ENCODE measurements at regions not wholly inside any gene's neighbourhood (a gene's known extent, or its start where the extent isn't known, plus 50 kb on each side); places are given as distances from the start of the nearest gene placed in this dataset.

DNA sequence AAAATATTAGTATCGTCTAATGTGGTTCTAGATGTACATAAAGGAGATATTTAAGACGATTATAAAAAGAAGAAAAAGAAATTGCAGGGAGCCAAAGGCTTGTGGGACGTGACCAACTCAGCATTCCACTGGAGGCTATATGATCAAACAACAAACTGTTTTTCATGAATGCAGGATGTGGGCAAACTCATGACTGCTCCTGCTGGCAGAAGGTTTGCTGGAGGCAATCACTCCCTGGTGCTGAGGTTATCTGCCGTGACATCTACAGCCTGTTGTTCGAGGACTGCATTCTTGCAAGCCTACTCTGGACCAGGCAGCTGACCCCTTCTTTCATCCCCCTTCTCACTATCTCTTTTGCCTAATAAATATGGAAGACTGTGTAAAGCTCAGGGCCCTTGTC lies 518.1 kb downstream of the UQCRFS1 start:
- POLR2A ChIA-PET = no interaction called here
- Histone ChIP-seq H3K4me3 (ENCODE audit: low read depth, low read length) (no peak overlapping the region), H3K4me1 (ENCODE audit: control insufficient read depth, insufficient read depth, low read length) (no peaks in the 10 kb centered on the region), H3K36me3 (ENCODE audit: control insufficient read depth in 2 of 2, insufficient read depth in 1 of 2, low read length in 2 of 2) (peaks cover 0 to 66% of the 10 kb centered on the region in 2 experiments; a peak in 2 of 3 replicates), H3K9me3 (ENCODE audit: control insufficient read depth, insufficient read depth, low read depth, low read length) (peaks cover 17% of the 10 kb centered on the region), H3K27ac (ENCODE audit: extremely low read depth, low read depth, low read length) (no peak overlapping the region)
- CTCF ChIA-PET = interaction anchor here (1.1 to 1.5 kb wide), 3 partner anchors 33 to 184 kb away, joined by 3 to 4 read pairs (median 3); no protein-coding TSS in a partner anchor
- TF ChIP-seq ZNF292 (tag by site-specific recombination; IDR thresholded peaks at IDR 0.05; ENCODE audit: borderline replicate concordance, low read depth) (no peak), ZNF768 (tag by site-specific recombination; IDR thresholded peaks at IDR 0.05) (no peak), ZNF335 (tag by site-specific recombination; conservative IDR thresholded peaks at IDR 0.05) (no peak), ZNF350 (tag by site-specific recombination; IDR thresholded peaks at IDR 0.05) (no peak), YY2 (tag by site-specific recombination; IDR thresholded peaks at IDR 0.05) (no peak), ZNF544 (tag by site-specific recombination; IDR thresholded peaks at IDR 0.05) (no peak), ZNF548 (tag by site-specific recombination; IDR thresholded peaks at IDR 0.05) (no peak), ZSCAN30 (tag by site-specific recombination; IDR thresholded peaks at IDR 0.05) (no peak), ZNF658 (tag by site-specific recombination; IDR thresholded peaks at IDR 0.05) (no peak), ZNF23 (tag by site-specific recombination; IDR thresholded peaks at IDR 0.05; ENCODE audit: borderline replicate concordance) (no peak), PRDM1 (tag by site-specific recombination; IDR thresholded peaks at IDR 0.05) (no peak), ZNF266 (tag by site-specific recombination; IDR thresholded peaks at IDR 0.05; ENCODE audit: low read depth) (no peak), ZNF398 (tag by site-specific recombination; IDR thresholded peaks at IDR 0.05) (no peak), HOXD13 (CRISPR knock-in tag; IDR thresholded peaks at IDR 0.05; ENCODE audit: borderline replicate concordance) (no peak), ZFP41 (tag by site-specific recombination; IDR thresholded peaks at IDR 0.05; ENCODE audit: borderline replicate concordance) (no peak), ZNF555 (tag by site-specific recombination; conservative IDR thresholded peaks at IDR 0.05) (no peak), ZNF777 (tag by site-specific recombination; IDR thresholded peaks at IDR 0.05; ENCODE audit: borderline replicate concordance) (no peak), ZNF132 (tag by site-specific recombination; IDR thresholded peaks at IDR 0.05; ENCODE audit: borderline replicate concordance) (no peak), ZSCAN5A (tag by site-specific recombination; IDR thresholded peaks at IDR 0.05) (no peak)

- ChIA-PET CTCF (interaction anchor here (1.5 kb wide), 2 partner anchors 10 to 18 kb away, joined by 6 to 8 read pairs; no protein-coding TSS in a partner anchor), POLR2A (no interaction called here)
- Histone ChIP-seq H3K36me3 (ENCODE audit: control insufficient read depth in 2 of 2, insufficient read depth in 1 of 2, low read length in 2 of 2) (peaks cover 0 to 58% of the 10 kb centered on the region in 2 experiments; a peak in 2 of 3 replicates), H3K27ac (ENCODE audit: extremely low read depth, low read depth, low read length) (no peak overlapping the region), H3K9me3 (ENCODE audit: control insufficient read depth, insufficient read depth, low read depth, low read length) (peaks cover 10% of the 10 kb centered on the region), H3K4me1 (ENCODE audit: control insufficient read depth, insufficient read depth, low read length) (peaks cover 8% of the 10 kb centered on the region; the same call in 1 of the 2 replicates), H3K4me3 (ENCODE audit: low read depth, low read length) (no peak overlapping the region)
- TF ChIP-seq ZNF791 (tag by site-specific recombination; IDR thresholded peaks at IDR 0.05) = no peak
- TF ChIP-seq, protein P1, sequence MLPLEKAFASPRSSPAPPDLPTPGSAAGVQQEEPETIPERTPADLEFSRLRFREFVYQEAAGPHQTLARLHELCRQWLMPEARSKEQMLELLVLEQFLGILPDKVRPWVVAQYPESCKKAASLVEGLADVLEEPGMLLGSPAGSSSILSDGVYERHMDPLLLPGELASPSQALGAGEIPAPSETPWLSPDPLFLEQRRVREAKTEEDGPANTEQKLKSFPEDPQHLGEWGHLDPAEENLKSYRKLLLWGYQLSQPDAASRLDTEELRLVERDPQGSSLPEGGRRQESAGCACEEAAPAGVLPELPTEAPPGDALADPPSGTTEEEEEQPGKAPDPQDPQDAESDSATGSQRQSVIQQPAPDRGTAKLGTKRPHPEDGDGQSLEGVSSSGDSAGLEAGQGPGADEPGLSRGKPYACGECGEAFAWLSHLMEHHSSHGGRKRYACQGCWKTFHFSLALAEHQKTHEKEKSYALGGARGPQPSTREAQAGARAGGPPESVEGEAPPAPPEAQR (tag by site-specific recombination; IDR thresholded peaks at IDR 0.05) = no peak
- no peak for TF ChIP-seq MEIS1 (CRISPR knock-in tag; IDR thresholded peaks at IDR 0.05; ENCODE audit: borderline replicate concordance)
- no peak for TF ChIP-seq ZNF585B (tag by site-specific recombination; IDR thresholded peaks at IDR 0.05)
- no peak for TF ChIP-seq PRDM1 (tag by site-specific recombination; IDR thresholded peaks at IDR 0.05)
- no peak for TF ChIP-seq ZNF792 (tag by site-specific recombination; IDR thresholded peaks at IDR 0.05)
- no peak for TF ChIP-seq ZNF521 (tag by site-specific recombination; IDR thresholded peaks at IDR 0.05)
- no peak for TF ChIP-seq ZNF114 (tag by site-specific recombination; IDR thresholded peaks at IDR 0.05)
- no peak for TF ChIP-seq OVOL3 (tag by site-specific recombination; IDR thresholded peaks at IDR 0.05)
- TF ChIP-seq ZNF404 (tag by site-specific recombination; IDR thresholded peaks at IDR 0.05) = no peak
- no peak for TF ChIP-seq IKZF3 (tag by site-specific recombination; IDR thresholded peaks at IDR 0.05)
- TF ChIP-seq ZNF596 (tag by site-specific recombination; IDR thresholded peaks at IDR 0.05) = no peak
- no peak for TF ChIP-seq ZFP37 (tag by site-specific recombination; IDR thresholded peaks at IDR 0.05)
- TF ChIP-seq ZNF837 (tag by site-specific recombination; IDR thresholded peaks at IDR 0.05) = no peak
- no peak for TF ChIP-seq ELK4 (IDR thresholded peaks at IDR 0.05; ENCODE audit: borderline replicate concordance, low read depth, low read length)
Measured at GRCh38 chr19:28691683-28692082, 521.3 kb downstream of the UQCRFS1 start.
